ENCODE measurements at regions not wholly inside any gene's neighbourhood (a gene's known extent, or its start where the extent isn't known, plus 50 kb on each side); places are given as distances from the start of the nearest gene placed in this dataset.
A peak's percentile ranks its signal among the peaks of the same experiment; 100 is the strongest.
"Not testable (repeated sequence)": the region's sequence is repeated elsewhere in the genome, so short reads cannot be mapped to it uniquely, and the experiment has no call there.

- DNase-seq (ENCODE audit: low spot score) = no peak
Measured at GRCh38 chr3:198096015-198096414, 136.0 kb downstream of the LMLN start.

GRCh38 chr3:198097048-198097447 lies 137.0 kb downstream of the LMLN start:
- DNase-seq (ENCODE audit: low spot score) = no peak

- not testable (repeated sequence) for DNase-seq (ENCODE audit: low spot score)
Measured at GRCh38 chr3:198098661-198099081, 138.7 kb downstream of the LMLN start.

GRCh38 chr3:198103070-198103469 lies 143.1 kb downstream of the LMLN start:
- not testable (repeated sequence) for DNase-seq (ENCODE audit: low spot score)

- DNase-seq (ENCODE audit: low spot score) = no peak
Measured at GRCh38 chr3:198106265-198106664, 146.2 kb downstream of the LMLN start.

GRCh38 chr3:198107840-198108734 lies 148.1 kb downstream of the LMLN start:
- peak; percentile 9 for DNase-seq (ENCODE audit: low spot score)

- DNase-seq (ENCODE audit: low spot score) = no peak
Measured at GRCh38 chr3:198109883-198110282, 149.9 kb downstream of the LMLN start.

- no peak for DNase-seq (ENCODE audit: low spot score)
Measured at GRCh38 chr3:198112031-198112430, 152.0 kb downstream of the LMLN start.

- no peak for DNase-seq (ENCODE audit: low spot score)
Measured at GRCh38 chr3:198113206-198114053, 153.4 kb downstream of the LMLN start.

GRCh38 chr3:198114516-198114915 lies 154.5 kb downstream of the LMLN start:
- not testable (repeated sequence) for DNase-seq (ENCODE audit: low spot score)

- not testable (repeated sequence) for DNase-seq (ENCODE audit: low spot score)
Measured at GRCh38 chr3:198122184-198122583, 162.2 kb downstream of the LMLN start.

GRCh38 chr3:198137038-198137835 lies 177.2 kb downstream of the LMLN start:
- DNase-seq (ENCODE audit: low spot score) = not testable (repeated sequence)

- not testable (repeated sequence) for DNase-seq (ENCODE audit: low spot score)
Measured at GRCh38 chr3:198138205-198138604, 178.2 kb downstream of the LMLN start.

- not testable (repeated sequence) for DNase-seq (ENCODE audit: low spot score)
Measured at GRCh38 chr3:198139037-198139436, 179.0 kb downstream of the LMLN start.

- not testable (repeated sequence) for DNase-seq (ENCODE audit: low spot score)
Measured at GRCh38 chr3:198139513-198140167, 179.6 kb downstream of the LMLN start.

GRCh38 chr3:198143300-198144137 lies 183.5 kb downstream of the LMLN start:
- peak; percentile 44 for DNase-seq (ENCODE audit: low spot score)

GRCh38 chr3:198145231-198145784 lies 185.3 kb downstream of the LMLN start:
- DNase-seq (ENCODE audit: low spot score) = not testable (repeated sequence)

GRCh38 chr3:198146070-198146469 lies 186.1 kb downstream of the LMLN start:
- peak; percentile 38 for DNase-seq (ENCODE audit: low spot score)

GRCh38 chr3:198146559-198147164 lies 186.6 kb downstream of the LMLN start:
- not testable (repeated sequence) for DNase-seq (ENCODE audit: low spot score)

Measured in A172 (cell line).